ENCODE measurements at regions not wholly inside any gene's neighbourhood (a gene's known extent, or its start where the extent isn't known, plus 50 kb on each side); places are given as distances from the start of the nearest gene placed in this dataset.

- no peak for DNase-seq (ENCODE audit: low spot score)
These were observed 300.7 kb downstream of the LMO7 start for GRCh38 chr13:75936791-75937190.

- DNase-seq (ENCODE audit: low spot score): no peak
These were observed 299.7 kb downstream of the LMO7 start for GRCh38 chr13:75935805-75936204.

- no peak for DNase-seq (ENCODE audit: low spot score)
These were observed 298.8 kb downstream of the LMO7 start for GRCh38 chr13:75934889-75935288.

GRCh38 chr13:75932636-75933035, 296.5 kb downstream of the LMO7 start:
- DNase-seq (ENCODE audit: low spot score): no peak

GRCh38 chr13:75931116-75931515, 295.0 kb downstream of the LMO7 start:
- no peak for DNase-seq (ENCODE audit: low spot score)

- no peak for DNase-seq (ENCODE audit: low spot score)
These were observed 292.9 kb downstream of the LMO7 start for GRCh38 chr13:75929076-75929475.

GRCh38 chr13:75927183-75927669, 291.1 kb downstream of the LMO7 start:
- DNase-seq (ENCODE audit: low spot score): no peak

- no peak for DNase-seq (ENCODE audit: low spot score)
These were observed 284.4 kb downstream of the LMO7 start for GRCh38 chr13:75920536-75920935.

- DNase-seq (ENCODE audit: low spot score): no peak
These were observed 283.6 kb downstream of the LMO7 start for GRCh38 chr13:75919660-75920199.

GRCh38 chr13:75915066-75915465, 278.9 kb downstream of the LMO7 start:
- no peak for DNase-seq (ENCODE audit: low spot score)

- DNase-seq (ENCODE audit: low spot score): no peak
These were observed 277.8 kb downstream of the LMO7 start for GRCh38 chr13:75913925-75914324.

GRCh38 chr13:75910591-75910990, 274.5 kb downstream of the LMO7 start:
- no peak for DNase-seq (ENCODE audit: low spot score)
